GM12878 (cell line): ENCODE measurements at regions not wholly inside any gene's neighbourhood (a gene's known extent, or its start where the extent isn't known, plus 50 kb on each side); places are given as distances from the start of the nearest gene placed in this dataset.

Experiments used
- BHLHE40 ChIP-seq, 2 experiments: fragments of 450-650 bp in 1 of 2; IDR thresholded peaks; 2 replicates each; pipeline ENCODE4 v1.6.1; 2011 to 2017; ENCODE audit warnings: low read depth in 2 of 2, borderline replicate concordance in 1 of 2, improper control_type of control experiment in 1 of 2, low read length in 1 of 2, mild to moderate bottlenecking in 1 of 2
- CTCF ChIP-seq, 3 experiments: IDR thresholded peaks in 2 of 3; conservative IDR thresholded peaks in 1 of 3; 2 replicates each; pipeline ENCODE4 v1.5.1; 2011; ENCODE audit warnings: low read depth in 3 of 3, low read length in 3 of 3, mild to moderate bottlenecking in 3 of 3, control low read depth in 2 of 3, moderate library complexity in 2 of 3, inconsistent platforms in 1 of 3, mixed read lengths in 1 of 3; ENCODE audit not compliant: control insufficient read depth in 2 of 3, insufficient read depth in 1 of 3; ENCODE audit errors: extremely low read depth in 1 of 3
- E2F8 ChIP-seq: fragments of 450-650 bp; IDR thresholded peaks from 2 replicates; pipeline ENCODE4 v1.6.1; 2018; ENCODE audit warnings: mild to moderate bottlenecking, low read depth, moderate library complexity; ENCODE audit not compliant: partially characterized antibody
- ESRRA ChIP-seq: IDR thresholded peaks from 2 replicates; pipeline ENCODE4 v1.6.1; 2012; ENCODE audit warnings: mild to moderate bottlenecking, low read length, improper control_type of control experiment
- PKNOX1 ChIP-seq: fragments of 450-650 bp; IDR thresholded peaks from 2 replicates; pipeline ENCODE4 v1.6.1; 2016; ENCODE audit warnings: mild to moderate bottlenecking
- POLR2A ChIP-seq: IDR thresholded peaks from 2 replicates; pipeline ENCODE4 v1.6.1; 2011; ENCODE audit warnings: low read depth, mild to moderate bottlenecking, low read length
- POLR2AphosphoS5 ChIP-seq: IDR thresholded peaks from 2 replicates; pipeline ENCODE4 v1.6.1; 2011; ENCODE audit warnings: mild to moderate bottlenecking, low read length, inconsistent platforms
- RFX5 ChIP-seq: IDR thresholded peaks from 2 replicates; pipeline ENCODE4 v1.6.1; 2011; ENCODE audit warnings: low read depth, low read length, improper control_type of control experiment
- TBL1XR1 ChIP-seq: IDR thresholded peaks from 2 replicates; pipeline ENCODE4 v1.6.1; 2012; ENCODE audit warnings: low read depth, low read length, improper control_type of control experiment
- YY1 ChIP-seq: IDR thresholded peaks from 2 replicates; pipeline ENCODE4 v1.6.1; 2011; ENCODE audit warnings: low read depth, mild to moderate bottlenecking, low read length

- TF ChIP-seq CTCF (IDR thresholded peaks at IDR 0.05 in 2 of 3, conservative IDR thresholded peaks at IDR 0.05 in 1 of 3; ENCODE audit: control insufficient read depth in 2 of 3, extremely low read depth in 1 of 3, insufficient read depth in 1 of 3, low read depth in 3 of 3, low read length in 3 of 3), result no peak
- no peak for TF ChIP-seq RFX5
- TF ChIP-seq POLR2A, result no peak
- TF ChIP-seq BHLHE40 (IDR thresholded peaks at IDR 0.05; ENCODE audit: borderline replicate concordance in 1 of 2, low read depth in 2 of 2, low read length in 1 of 2), result no peak
- TF ChIP-seq TBL1XR1, result no peak
- no peak for TF ChIP-seq E2F8
- no peak for TF ChIP-seq YY1
- no peak for TF ChIP-seq ESRRA
- TF ChIP-seq PKNOX1, result no peak
- no peak for TF ChIP-seq POLR2AphosphoS5
Measured at GRCh38 chr16:27620541-27620940, 70.6 kb downstream of the KATNIP start.
